Fibroblast of lung (primary cell): ENCODE measurements at regions not wholly inside any gene's neighbourhood (a gene's known extent, or its start where the extent isn't known, plus 50 kb on each side); places are given as distances from the start of the nearest gene placed in this dataset.

Source experiments
- DNase-seq, 2 donors: peaks; one replicate each; pipeline versions ENCODE4 v3.0.0 to v3.0.0-alpha.2; 2010; ENCODE audit warnings: low read depth in 2 of 2
- H2AFZ ChIP-seq: 2 replicates; pipeline ENCODE4 v1.5.1; 2012; ENCODE audit warnings: low read length, control low read depth, inconsistent platforms
- H3K27ac ChIP-seq: 2 replicates; pipeline ENCODE4 v1.5.1; 2011; ENCODE audit warnings: low read length, control low read depth; ENCODE audit not compliant: insufficient read depth
- H3K27me3 ChIP-seq: 2 replicates; pipeline ENCODE4 v1.5.1; 2011; ENCODE audit warnings: mild to moderate bottlenecking, low read length; ENCODE audit not compliant: control insufficient read depth, insufficient read depth
- H3K36me3 ChIP-seq: 2 replicates; pipeline ENCODE4 v1.5.1; 2011; ENCODE audit warnings: low read length; ENCODE audit not compliant: control insufficient read depth, insufficient read depth
- H3K4me1 ChIP-seq: 2 replicates; pipeline ENCODE4 v1.5.1; 2011; ENCODE audit warnings: low read length; ENCODE audit not compliant: control insufficient read depth, insufficient read depth; ENCODE audit errors: extremely low read depth
- H3K4me2 ChIP-seq: 2 replicates; pipeline ENCODE4 v1.5.1; 2011; ENCODE audit warnings: low read length, control low read depth; ENCODE audit not compliant: insufficient read depth; ENCODE audit errors: extremely low read depth
- H3K4me3 ChIP-seq, 4 experiments: fragments of 200-600 bp in 1 of 4; sonication (generic) in 1 of 4; replicated peaks in 1 of 4; 2 replicates each; pipeline ENCODE4 v1.5.1; 2011 to 2016; ENCODE audit warnings: low read length in 4 of 4, low read depth in 3 of 4, mild to moderate bottlenecking in 3 of 4, control low read depth in 2 of 4, inconsistent platforms in 1 of 4, mixed read lengths in 1 of 4; ENCODE audit not compliant: insufficient read depth in 1 of 4; ENCODE audit errors: control extremely low read depth in 1 of 4
- H3K79me2 ChIP-seq: 2 replicates; pipeline ENCODE4 v1.5.1; 2012; ENCODE audit warnings: mild to moderate bottlenecking, low read length, inconsistent platforms; ENCODE audit not compliant: control insufficient read depth, insufficient read depth
- H3K9ac ChIP-seq: 2 replicates; pipeline ENCODE4 v1.5.1; 2011; ENCODE audit warnings: mild to moderate bottlenecking, low read length, control low read depth; ENCODE audit not compliant: insufficient read depth
- H3K9me3 ChIP-seq: 2 replicates; pipeline ENCODE4 v1.5.1; 2012; ENCODE audit warnings: low read depth, low read length; ENCODE audit not compliant: control insufficient read depth, insufficient read depth
- H4K20me1 ChIP-seq: 2 replicates; pipeline ENCODE4 v1.5.1; 2011; ENCODE audit warnings: low read length; ENCODE audit not compliant: control insufficient read depth, insufficient read depth; ENCODE audit errors: extremely low read depth
- EZH2 ChIP-seq: IDR thresholded peaks from 2 replicates; pipeline ENCODE4 v1.5.1; 2012; ENCODE audit warnings: low read length, control low read depth, mild to moderate bottlenecking; ENCODE audit errors: missing control alignments
- TF ChIP-seq, protein P1 (sequence below), 2 donors: IDR thresholded peaks in 1 of 2; conservative IDR thresholded peaks in 1 of 2; 1 replicate in 1 of 2; 2 replicates in 1 of 2; pipeline ENCODE4 v1.5.1; 2011 to 2012; ENCODE audit warnings: low read length in 2 of 2, control low read depth in 1 of 2, inconsistent platforms in 1 of 2, low read depth in 1 of 2, mild to moderate bottlenecking in 1 of 2

DNA sequence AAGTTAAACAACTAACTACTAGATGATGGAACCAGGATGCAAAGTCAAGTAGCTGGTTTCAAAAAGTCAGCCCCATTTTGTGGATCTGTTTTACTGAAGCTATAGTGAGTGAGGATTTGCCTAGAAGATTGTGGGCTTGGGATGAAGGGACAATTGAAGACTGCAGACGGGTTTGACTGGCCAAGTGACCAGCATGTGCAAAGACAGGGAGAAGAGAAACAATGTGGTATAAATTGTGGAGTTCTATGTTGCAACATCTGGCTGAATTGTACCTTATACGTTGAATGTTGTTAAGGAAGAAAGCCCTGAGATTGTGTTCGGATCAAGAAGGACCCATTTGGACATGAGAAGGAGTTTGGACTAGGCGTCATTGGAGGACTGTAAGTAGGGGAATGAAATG lies 101.8 kb downstream of the MAT2B start:
- Histone ChIP-seq H2AFZ (no peak overlapping the region), H3K9me3 (no peaks in the 10 kb centered on the region), H3K4me1 (no peaks in the 10 kb centered on the region), H3K4me3 (no peak overlapping the region), H3K9ac (no peak overlapping the region), H3K27me3 (no peaks in the 10 kb centered on the region), H3K79me2 (no peaks in the 10 kb centered on the region), H4K20me1 (no peaks in the 10 kb centered on the region), H3K4me2 (no peak overlapping the region), H3K27ac (no peak overlapping the region), H3K36me3 (no peaks in the 10 kb centered on the region)
- TF ChIP-seq, protein P1, sequence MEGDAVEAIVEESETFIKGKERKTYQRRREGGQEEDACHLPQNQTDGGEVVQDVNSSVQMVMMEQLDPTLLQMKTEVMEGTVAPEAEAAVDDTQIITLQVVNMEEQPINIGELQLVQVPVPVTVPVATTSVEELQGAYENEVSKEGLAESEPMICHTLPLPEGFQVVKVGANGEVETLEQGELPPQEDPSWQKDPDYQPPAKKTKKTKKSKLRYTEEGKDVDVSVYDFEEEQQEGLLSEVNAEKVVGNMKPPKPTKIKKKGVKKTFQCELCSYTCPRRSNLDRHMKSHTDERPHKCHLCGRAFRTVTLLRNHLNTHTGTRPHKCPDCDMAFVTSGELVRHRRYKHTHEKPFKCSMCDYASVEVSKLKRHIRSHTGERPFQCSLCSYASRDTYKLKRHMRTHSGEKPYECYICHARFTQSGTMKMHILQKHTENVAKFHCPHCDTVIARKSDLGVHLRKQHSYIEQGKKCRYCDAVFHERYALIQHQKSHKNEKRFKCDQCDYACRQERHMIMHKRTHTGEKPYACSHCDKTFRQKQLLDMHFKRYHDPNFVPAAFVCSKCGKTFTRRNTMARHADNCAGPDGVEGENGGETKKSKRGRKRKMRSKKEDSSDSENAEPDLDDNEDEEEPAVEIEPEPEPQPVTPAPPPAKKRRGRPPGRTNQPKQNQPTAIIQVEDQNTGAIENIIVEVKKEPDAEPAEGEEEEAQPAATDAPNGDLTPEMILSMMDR (conservative IDR thresholded peaks at IDR 0.05 in 1 of 2, IDR thresholded peaks at IDR 0.05 in 1 of 2; ENCODE audit: low read depth in 1 of 2, low read length in 2 of 2): no peak
- no peak for TF ChIP-seq EZH2
- no peak for DNase-seq

DNA sequence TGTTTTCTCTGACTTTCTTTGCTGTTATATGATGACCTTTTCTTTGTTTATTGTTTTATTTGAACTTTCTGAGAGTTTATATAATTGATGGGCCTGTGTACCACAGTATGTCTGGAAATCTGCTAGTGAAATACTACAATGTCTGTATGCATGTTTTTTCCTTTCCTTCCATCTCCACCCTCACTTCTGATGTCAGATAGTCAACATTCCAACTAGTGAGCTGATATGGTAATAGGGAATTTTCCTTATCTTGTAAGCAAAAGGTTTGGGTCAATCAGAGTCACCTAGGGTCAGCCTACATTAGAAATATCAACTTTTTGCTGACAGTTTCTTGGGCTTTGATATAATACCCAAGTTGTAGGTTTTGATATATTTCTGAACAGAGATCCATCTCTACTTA lies 103.2 kb downstream of the MAT2B start:
- no peak overlapping the region for H3K27ac ChIP-seq
- no peak overlapping the region for H3K4me2 ChIP-seq
- H2AFZ ChIP-seq: no peak overlapping the region
- H4K20me1 ChIP-seq: no peaks in the 10 kb centered on the region
- H3K27me3 ChIP-seq: no peaks in the 10 kb centered on the region
- H3K4me1 ChIP-seq: no peaks in the 10 kb centered on the region
- no peaks in the 10 kb centered on the region for H3K9me3 ChIP-seq
- no peaks in the 10 kb centered on the region for H3K79me2 ChIP-seq
- H3K4me3 ChIP-seq: no peak overlapping the region
- no peaks in the 10 kb centered on the region for H3K36me3 ChIP-seq
- no peak overlapping the region for H3K9ac ChIP-seq
- no peak for DNase-seq
- TF ChIP-seq, protein P1 (conservative IDR thresholded peaks at IDR 0.05 in 1 of 2, IDR thresholded peaks at IDR 0.05 in 1 of 2; ENCODE audit: low read depth in 1 of 2, low read length in 2 of 2): no peak
- no peak for TF ChIP-seq EZH2

DNA sequence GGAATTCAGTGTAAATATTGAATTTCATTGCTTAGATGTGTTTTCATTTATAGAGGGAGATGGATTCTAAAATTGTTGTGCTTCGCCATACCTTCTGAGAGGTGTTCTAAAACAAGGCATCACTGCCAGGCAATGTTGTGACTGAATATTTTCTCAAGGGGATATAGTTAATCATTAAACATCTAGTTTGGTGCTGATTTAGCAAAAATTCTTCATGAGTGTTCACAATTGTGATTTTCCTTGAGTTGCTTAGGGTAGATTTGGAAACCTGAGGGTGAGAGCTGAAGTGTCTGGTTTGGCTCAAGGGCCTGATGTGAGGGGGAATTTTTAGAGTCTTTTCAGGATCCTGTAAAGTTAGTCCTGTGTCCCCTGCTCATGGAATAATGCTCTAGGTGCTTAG lies 104.5 kb downstream of the MAT2B start:
- no peak overlapping the region for H3K4me2 ChIP-seq
- DNase-seq: no peak
- H3K27me3 ChIP-seq: no peaks in the 10 kb centered on the region
- no peak overlapping the region for H3K9ac ChIP-seq
- no peak for TF ChIP-seq EZH2
- TF ChIP-seq, protein P1 (conservative IDR thresholded peaks at IDR 0.05 in 1 of 2, IDR thresholded peaks at IDR 0.05 in 1 of 2; ENCODE audit: low read depth in 1 of 2, low read length in 2 of 2): no peak
- H3K4me3 ChIP-seq: no peak overlapping the region
- no peaks in the 10 kb centered on the region for H4K20me1 ChIP-seq
- no peaks in the 10 kb centered on the region for H3K79me2 ChIP-seq
- no peak overlapping the region for H2AFZ ChIP-seq
- H3K4me1 ChIP-seq: no peaks in the 10 kb centered on the region
- no peaks in the 10 kb centered on the region for H3K9me3 ChIP-seq
- H3K36me3 ChIP-seq: no peaks in the 10 kb centered on the region
- H3K27ac ChIP-seq: no peak overlapping the region
